GM20431 (cell line): ENCODE measurements at regions not wholly inside any gene's neighbourhood (a gene's known extent, or its start where the extent isn't known, plus 50 kb on each side); places are given as distances from the start of the nearest gene placed in this dataset.

Source experiments
- in situ Hi-C: fragments of 300-500 bp; cut with MseI, MboI; formaldehyde crosslinking; loops from one replicate; pipeline ENCODE4 v1.15.0; 2020; ENCODE audit warnings: low sequenced_read_pairs; ENCODE audit not compliant: unreplicated experiment

GRCh38 chr3:95036526-95037021 is 973.7 kb downstream of the NSUN3 start:
- in situ Hi-C loops, result no loop called here

DNA sequence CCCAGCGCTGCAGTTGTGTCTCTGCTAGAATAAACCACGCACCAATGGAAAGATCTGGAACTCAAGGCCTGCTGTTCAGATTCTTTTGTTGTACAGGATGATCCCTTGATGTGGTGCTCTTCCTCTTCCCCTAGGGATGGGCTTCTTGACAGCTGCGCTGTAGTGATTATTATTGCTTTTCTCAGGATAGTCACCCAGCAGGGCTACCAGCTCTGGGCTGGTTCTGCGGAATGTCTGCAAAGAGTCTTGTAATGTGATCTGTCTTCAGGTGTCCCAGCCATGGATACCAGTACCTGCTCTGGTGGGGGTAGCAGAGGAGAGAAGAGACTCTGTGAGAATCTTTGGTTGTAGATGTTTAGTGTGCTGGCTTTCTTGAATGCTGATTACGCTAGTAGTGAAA is 974.2 kb downstream of the NSUN3 start:
- in situ Hi-C loops, result no loop called here

DNA sequence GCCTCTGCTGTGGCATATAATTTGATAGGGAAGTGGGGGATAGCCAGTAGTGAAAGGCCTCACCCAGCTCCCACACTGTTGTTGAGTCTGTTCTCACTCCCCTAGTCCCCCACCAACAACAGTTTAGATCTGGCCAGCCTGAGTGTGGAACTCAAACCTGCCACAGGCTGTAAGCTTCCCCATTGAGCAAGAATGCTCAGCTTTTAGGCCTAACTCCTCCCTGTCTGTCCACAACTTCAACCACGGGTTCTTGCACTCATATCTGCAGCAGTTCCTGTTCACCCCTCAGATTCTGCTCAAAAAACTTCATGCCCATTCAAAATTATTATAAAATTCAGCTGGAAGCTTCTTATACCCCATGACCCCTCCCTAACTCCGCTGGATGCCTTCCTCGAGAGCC is 975.1 kb downstream of the NSUN3 start:
- in situ Hi-C loops, result no loop called here

GRCh38 chr3:95044101-95044500 is 981.2 kb downstream of the NSUN3 start:
- in situ Hi-C loops, result no loop called here

- in situ Hi-C loops, result no loop called here
These were observed 985.7 kb downstream of the NSUN3 start for GRCh38 chr3:95048564-95048963.

- in situ Hi-C loops, result no loop called here
These were observed 987.0 kb downstream of the NSUN3 start for GRCh38 chr3:95049841-95050240.

DNA sequence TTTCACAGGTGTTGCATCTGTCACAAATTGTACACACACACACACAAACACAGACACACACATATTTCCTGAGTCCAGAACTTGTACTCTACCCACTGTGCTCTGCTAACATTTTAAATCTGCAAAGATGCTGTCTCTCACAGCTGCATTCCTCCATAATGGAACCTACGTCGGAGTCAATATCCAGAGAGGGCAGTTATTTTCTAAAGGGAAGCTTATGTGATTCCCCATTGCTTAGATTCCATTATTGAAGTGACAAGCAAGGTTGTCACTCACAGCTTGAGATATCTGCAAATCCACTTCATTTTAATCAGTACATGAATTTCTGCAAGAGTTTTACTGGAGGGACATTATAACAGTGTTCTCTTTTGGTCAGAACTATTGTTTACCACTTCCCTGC is 992.4 kb downstream of the NSUN3 start:
- in situ Hi-C loops, result no loop called here

GRCh38 chr3:95082191-95082590 is 1019.3 kb downstream of the NSUN3 start:
- in situ Hi-C loops, result no loop called here

GRCh38 chr3:95084738-95085137 is 1021.9 kb downstream of the NSUN3 start:
- in situ Hi-C loops, result no loop called here

GRCh38 chr3:95088464-95088863 is 1025.6 kb downstream of the NSUN3 start:
- in situ Hi-C loops, result no loop called here

GRCh38 chr3:95097493-95097892 is 1034.6 kb downstream of the NSUN3 start:
- in situ Hi-C loops, result no loop called here

DNA sequence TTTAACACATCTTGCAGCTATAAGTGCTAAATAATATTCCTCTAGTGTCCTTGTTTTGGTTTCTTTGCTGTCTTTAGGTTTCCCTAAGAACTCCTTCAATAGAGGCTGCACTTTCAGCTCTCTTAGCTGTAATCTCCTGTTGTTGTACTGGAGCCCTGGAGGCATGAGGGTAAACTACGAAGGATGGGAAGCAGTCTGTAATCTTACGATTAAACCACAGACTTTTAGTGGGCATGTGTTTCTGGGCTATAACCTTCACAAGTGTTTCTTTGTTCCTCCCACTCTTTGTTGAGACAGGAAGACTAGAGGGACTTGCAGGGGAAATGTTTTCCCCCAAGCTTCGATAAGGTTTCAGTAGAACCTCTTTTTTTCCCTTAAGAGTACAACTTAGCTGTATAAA is 1058.1 kb downstream of the NSUN3 start:
- in situ Hi-C loops, result no loop called here

GRCh38 chr3:95123104-95123503 is 1060.2 kb downstream of the NSUN3 start:
- in situ Hi-C loops, result no loop called here

GRCh38 chr3:95134693-95135413 is 1072.0 kb downstream of the NSUN3 start:
- in situ Hi-C loops, result no loop called here

DNA sequence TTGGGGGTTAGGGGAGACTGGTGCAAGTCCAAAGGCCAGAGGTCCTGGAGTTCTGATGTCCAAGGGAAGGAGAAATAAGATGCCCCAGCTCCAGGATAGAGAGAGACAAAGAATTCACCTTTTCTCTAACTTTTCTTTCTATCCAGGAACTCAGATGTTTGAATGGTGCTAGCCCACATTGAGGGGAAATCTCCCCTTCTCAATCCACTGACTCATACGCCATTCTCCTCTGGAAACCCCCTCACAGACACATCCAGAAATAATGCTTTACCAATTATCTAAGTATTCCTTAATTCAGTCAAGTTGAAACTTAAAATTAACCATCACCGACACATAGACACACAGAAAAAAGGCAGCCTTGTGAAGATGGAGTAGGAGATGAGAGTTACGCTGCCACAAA is 1085.2 kb downstream of the NSUN3 start:
- in situ Hi-C loops, result no loop called here

DNA sequence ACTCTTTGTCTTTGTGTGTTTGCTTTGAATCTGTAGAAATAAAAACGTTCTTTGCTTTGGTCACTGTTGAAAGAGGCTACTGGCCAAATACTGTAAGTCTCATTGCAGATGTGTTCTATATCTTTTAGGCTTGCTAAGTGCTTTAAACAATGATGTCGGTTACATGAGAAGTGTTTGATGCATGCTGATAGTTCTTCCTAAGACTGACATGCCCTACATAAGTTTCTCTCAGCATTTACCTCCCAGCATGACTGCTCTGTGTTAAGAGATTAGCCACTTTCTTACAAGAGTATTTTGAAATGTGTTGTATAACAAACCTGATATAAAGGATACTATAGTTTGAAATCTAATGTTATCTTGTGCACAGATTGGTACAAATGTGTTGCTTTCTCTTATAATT is 1088.7 kb downstream of the NSUN3 start:
- in situ Hi-C loops, result no loop called here

DNA sequence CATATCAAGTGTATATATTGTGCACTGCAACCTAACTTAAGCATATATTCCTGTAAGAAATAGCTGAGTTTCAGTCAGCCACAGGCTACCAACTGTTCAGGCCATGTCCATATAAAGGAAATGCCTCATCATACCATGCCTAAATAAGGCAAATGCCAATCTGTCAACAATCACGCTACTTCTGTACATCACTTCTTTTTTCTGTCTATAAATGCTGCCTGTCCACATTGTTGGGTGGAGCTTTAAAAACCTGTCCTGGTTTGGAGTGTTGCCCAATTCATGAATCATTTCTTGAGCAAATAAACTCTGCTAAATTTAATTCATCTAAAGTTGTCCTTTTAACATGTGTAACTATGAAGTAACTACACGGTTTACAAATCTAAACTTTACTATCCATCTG is 1091.9 kb downstream of the NSUN3 start:
- in situ Hi-C loops, result no loop called here

- in situ Hi-C loops, result no loop called here
These were observed 1099.9 kb downstream of the NSUN3 start for GRCh38 chr3:95162794-95163193.

- in situ Hi-C loops, result no loop called here
These were observed 1104.9 kb downstream of the NSUN3 start for GRCh38 chr3:95167748-95168147.

GRCh38 chr3:95168526-95168925 is 1105.7 kb downstream of the NSUN3 start:
- in situ Hi-C loops, result no loop called here

DNA sequence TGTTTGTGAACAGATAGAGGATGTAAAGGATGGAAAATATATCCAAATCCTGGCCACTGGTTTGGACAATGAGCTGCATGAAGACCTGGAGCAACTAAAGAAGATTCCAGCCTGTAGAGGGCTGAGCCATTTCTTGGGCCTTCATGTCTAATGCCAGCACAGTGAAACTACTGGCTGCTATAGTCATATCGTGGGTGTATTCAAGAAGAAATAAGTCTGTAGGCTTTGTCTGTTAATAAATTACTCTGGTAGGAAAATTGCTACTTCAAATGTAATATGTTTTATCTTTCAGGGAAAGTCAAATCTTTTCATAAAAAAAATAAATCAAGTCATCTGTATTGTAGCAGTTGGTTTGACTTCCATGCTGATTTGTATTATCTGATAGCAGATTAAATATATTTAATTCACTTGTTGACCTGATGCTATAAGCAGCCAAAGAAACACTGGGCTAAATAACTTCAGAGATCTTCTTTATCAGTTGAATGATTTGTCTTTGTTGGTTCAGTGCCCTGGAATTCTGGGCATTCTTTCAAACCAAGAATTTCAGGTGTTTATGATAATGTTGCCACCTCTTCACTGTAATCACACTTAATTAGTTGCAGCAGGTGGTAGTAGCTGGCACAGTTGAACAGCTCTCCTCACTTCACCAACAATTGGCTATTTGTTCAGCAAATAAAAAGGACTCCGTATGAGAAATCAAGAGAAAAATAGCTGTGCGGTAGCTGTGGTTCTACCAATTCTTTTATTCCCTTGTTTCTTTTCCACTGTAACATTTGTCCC is 1109.5 kb downstream of the NSUN3 start:
- in situ Hi-C loops, result no loop called here

DNA sequence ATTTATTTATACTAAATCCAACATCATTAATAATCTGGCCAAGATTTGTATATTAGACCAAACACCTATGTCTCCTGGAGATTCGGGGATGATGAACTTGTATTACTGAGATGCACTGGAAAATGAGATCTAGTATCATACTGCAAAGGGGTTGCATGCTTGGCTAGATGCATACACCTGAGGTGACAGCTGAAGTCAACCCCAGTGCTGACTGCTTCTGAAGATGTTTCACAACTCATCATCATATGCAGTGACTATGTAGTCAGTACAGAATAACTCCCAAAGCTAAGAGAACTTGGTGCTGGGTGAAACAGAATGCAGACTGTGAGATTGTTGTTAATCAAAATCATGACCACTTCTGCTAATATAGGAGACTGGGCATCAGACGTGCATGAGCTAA is 1114.2 kb downstream of the NSUN3 start:
- in situ Hi-C loops, result no loop called here
